GM18951 (cell line): ENCODE measurements at regions not wholly inside any gene's neighbourhood (a gene's known extent, or its start where the extent isn't known, plus 50 kb on each side); places are given as distances from the start of the nearest gene placed in this dataset.

Experiments
- POLR2A ChIP-seq: IDR thresholded peaks from 4 replicates; pipeline ENCODE4 v1.6.1; 2011; ENCODE audit warnings: mild to moderate bottlenecking; ENCODE audit not compliant: insufficient read length, insufficient read depth; ENCODE audit errors: extremely low read depth
- in situ Hi-C: fragments of 300-500 bp; cut with MboI; formaldehyde crosslinking; loops from one replicate; pipeline ENCODE4 v1.12.0; 2022; ENCODE audit warnings: low sequenced_read_pairs, mixed read lengths, inconsistent platforms; ENCODE audit not compliant: unreplicated experiment

DNA sequence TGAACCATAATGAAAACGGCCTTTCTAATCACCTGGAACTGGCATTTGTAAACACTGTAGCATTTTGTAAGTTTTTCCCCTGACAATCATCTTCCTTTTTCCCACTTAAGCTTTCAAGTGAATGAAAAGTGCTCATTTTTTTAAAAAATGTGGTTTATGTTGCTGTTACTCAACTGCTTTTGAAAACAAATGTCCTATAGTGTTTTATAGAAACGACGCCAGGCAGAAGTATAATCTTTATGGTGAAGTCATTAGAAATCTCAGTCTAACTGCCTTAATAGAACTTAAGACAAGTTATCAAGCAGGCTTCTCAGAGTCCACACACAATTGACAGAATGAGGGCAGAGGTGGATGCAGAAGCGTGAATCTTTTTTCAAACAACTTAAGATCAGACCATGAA, 442.3 kb downstream of the KLF12 start:
- in situ Hi-C loops, result no loop called here
- no peak for TF ChIP-seq POLR2A

DNA sequence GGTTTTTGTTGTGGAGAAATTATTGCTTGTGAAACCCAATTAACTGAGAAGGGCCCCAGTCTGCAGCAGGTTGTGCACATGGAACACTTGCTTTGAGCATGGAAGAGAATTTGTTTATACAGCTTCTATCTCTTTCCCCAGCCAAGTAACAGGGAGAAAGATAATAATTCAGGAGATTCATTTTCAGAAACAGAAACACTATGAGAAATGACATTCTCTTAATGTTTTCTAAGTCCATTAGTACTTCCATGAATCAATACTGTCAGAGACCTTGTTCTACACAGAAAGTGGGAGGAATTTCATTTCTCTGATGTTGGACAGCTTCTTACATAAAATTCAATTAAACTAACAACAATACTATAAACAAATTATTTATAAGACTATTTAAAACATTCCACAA, 446.3 kb downstream of the KLF12 start:
- no peak for TF ChIP-seq POLR2A
- in situ Hi-C loops, result no loop called here

DNA sequence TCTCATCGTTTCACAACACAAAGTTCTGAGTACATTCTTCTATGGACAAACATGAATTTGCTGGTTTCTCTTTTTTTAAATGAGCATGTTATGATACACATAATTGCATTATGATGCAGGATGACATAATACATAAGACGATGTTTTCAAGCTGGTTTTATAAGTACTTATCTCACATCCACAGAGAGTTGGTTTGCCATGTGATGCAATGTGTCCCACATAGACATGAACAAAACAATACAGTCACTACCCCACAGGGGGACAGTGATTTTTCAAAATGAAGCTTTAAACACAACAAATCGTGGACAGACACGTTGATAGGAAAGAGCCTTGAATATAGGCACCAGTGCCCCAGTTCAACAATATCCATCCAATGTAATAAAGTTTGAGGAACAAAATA, 447.1 kb downstream of the KLF12 start:
- in situ Hi-C loops, result no loop called here
- TF ChIP-seq POLR2A, result no peak

DNA sequence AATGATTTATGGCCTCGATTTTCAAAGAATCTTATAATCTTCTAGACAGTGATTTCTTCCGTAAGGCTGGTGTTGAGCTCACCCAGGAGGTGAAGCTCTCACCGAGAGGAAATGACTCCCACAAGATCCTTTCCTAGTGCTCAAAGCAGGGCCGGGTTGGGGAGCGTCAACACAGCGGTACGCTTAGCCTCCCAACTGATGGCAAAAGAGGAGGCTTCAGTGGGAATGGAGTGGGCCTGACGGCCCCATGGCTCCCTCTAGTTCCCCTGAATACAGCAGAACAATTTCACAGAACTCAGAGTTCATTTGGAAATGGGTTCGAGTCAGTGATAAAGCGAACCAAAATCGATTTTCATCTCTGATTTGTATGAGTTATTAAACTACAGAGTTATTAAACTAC, 449.5 kb downstream of the KLF12 start:
- in situ Hi-C loops, result no loop called here
- no peak for TF ChIP-seq POLR2A

DNA sequence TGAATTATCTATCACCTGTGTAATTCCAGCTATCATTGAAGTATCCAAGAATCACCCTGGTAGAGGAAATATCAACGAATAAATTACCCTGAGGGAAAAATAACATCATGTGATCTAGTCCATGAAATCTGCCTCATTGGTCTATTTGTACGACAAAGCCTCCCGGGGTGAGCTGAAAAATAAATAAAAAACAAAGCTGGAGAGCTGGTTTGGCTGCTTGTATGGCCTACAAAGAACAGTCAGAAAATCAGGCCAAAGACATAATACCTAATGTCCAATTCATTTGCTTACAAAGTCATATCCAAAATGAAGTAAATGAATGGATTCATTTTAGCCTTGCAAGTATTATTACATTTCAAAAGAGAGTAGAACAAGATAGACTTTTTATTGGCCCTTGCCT, 449.9 kb downstream of the KLF12 start:
- in situ Hi-C loops, result no loop called here
- TF ChIP-seq POLR2A, result no peak

DNA sequence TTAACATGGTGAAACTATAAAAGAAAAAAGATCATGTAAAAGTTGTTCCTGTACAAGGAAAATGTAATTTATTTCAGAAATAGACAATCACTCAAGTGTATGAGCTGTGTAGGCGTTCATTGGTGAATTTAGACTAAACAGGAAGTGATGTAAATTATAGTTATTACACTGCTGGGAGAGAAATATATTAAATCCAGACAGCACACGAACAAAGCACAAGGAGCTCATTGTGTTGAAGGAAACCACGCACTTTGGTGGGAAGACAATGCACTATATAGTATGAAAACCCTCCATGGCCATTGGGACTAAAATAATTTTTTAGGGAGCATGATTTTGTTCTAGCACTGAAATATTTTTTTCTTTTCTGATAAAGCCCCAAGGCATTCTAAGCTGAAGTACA, 450.5 kb downstream of the KLF12 start:
- no peak for TF ChIP-seq POLR2A
- in situ Hi-C loops, result no loop called here

DNA sequence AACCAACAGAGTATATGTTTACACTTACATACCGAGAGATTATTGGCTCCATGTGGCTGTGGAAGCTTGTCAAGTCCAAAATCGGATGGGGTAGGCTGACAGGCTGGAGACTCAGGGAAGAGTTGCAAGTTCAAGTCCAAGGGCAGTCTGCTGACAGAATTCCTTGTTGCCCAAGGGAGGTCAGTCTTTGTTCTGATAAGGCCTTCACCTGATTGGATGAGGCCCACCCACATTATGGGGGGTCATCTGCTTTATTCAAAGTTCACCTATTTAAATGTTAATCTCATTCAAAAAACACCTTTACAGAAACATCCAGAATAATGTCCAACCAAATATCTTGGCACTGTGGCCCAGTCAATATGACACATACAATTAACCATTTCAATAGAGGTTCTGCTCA, 452.4 kb downstream of the KLF12 start:
- in situ Hi-C loops, result no loop called here
- no peak for TF ChIP-seq POLR2A

DNA sequence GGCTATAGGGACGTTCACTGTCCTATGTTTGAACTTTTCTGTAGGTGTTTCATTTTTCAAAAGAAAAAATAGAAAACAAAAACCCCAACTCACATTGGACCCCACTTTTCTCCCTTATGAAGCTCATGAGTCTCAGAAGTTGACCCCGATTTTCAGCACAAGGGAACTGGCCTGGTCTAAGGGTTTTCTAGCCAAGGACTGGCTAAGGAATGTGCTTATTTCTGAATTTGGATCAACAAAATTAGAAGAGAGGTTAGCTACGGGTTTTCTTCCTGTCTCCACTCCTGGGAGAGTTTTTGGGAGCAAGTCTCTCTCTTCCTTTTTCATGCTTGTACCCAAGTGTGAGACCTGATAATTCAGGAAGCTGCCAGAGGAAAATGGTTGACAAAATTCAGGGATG, 453.2 kb downstream of the KLF12 start:
- in situ Hi-C loops, result no loop called here
- no peak for TF ChIP-seq POLR2A

DNA sequence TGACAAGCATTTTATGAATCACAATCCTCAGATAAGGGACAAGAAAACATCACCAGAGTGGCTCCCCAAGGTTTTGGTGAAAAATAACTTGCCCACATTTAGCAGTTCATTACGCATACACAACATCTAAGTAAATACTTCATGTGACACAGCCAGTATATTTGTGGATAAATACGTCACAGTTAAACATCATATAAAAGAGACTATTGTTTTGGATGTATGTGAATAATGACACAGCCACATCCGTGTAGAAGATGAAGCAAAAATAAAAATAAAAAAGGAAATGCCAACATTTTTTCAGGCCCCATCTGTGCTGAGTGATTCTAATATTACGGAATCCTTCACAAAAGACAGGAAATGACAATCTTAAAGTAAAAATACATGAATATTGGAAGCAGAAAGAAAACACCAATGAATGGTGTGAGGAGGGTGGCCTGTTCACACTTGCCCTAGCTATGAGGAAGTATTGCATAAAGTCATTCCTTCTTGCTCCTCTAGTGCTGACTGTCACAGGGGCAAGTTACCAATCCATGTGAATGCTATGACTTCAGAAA, 457.1 kb downstream of the KLF12 start:
- in situ Hi-C loops, result no loop called here
- no peak for TF ChIP-seq POLR2A

DNA sequence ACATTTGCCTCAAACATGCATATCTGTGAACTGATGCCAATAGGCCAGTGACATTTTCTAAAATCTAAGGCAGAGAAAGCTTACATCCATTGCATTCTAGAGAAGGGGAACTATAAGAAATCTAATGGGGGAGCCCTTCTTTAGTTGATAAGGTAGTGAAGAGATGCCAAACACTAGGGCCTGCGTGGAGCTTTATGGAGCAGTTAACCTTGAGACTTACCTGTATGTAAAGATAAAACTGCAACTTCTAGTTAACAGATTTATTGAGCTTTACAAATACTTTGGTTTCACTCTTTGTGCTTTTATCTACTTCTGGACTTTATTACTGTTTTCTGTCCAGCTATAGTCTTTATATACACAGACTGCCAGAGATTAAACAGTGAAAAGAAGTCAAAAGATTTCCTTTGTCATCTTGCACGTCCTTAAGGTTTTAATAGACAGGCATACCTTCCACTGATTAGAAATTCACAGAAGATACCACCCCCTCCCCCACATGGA, 457.6 kb downstream of the KLF12 start:
- TF ChIP-seq POLR2A, result no peak
- in situ Hi-C loops, result no loop called here

DNA sequence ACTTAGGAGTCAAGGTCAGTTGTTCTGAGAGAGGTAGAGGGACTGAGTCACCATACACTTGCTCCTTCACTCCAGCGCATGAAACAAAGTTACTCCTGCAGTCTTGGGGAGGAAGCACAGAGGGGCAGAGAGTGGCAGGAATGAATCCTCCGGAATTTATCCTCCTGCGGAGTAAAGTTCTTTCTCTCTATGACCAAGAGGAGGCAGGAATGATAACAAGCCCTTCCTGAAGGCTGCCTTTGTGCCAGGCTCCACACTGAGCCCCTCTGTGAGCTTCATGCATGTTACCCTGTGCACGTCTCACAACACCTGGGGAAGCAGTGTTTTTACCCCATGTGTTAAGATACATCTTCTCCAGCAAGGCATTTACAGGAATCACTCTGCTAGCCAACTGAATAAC, 458.4 kb downstream of the KLF12 start:
- no peak for TF ChIP-seq POLR2A
- in situ Hi-C loops, result no loop called here

DNA sequence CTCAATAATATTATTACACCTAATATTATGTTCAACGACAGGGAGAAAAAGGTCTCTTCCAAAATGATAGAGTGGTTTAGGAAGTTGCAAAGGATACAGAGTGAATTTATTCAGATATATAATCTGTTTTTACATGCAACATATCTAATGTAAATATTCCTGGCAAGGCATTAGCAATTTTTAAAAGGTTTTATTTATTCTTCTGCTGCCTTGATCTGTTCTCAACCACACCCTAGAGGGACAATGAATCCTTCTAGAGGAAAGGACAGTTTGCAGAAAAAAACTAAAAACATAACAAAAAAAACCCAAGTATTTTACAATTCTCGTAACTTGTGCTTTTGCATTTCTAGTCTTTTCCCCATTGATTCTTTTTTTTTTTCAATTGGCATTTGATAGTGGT, 459.6 kb downstream of the KLF12 start:
- in situ Hi-C loops, result no loop called here
- TF ChIP-seq POLR2A, result no peak

DNA sequence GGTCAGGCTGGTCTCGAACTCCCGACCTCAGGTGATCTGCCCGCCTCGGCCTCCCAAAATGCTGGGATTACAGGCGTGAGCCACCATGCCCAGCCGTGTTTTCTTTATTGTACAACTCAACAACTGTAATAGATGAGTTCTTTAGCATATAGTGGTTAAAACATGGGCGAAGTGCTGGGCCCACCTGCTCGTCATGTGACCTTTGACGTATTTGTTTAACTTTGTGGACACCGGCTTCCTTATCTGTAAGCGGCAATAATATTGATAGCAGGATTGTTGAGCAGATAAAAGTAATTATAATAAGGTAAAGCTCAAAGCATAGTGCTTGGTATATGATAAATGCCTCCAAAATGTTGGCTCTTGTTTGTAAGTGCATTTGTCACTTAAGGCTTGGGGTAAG, 460.3 kb downstream of the KLF12 start:
- no peak for TF ChIP-seq POLR2A
- in situ Hi-C loops, result no loop called here

DNA sequence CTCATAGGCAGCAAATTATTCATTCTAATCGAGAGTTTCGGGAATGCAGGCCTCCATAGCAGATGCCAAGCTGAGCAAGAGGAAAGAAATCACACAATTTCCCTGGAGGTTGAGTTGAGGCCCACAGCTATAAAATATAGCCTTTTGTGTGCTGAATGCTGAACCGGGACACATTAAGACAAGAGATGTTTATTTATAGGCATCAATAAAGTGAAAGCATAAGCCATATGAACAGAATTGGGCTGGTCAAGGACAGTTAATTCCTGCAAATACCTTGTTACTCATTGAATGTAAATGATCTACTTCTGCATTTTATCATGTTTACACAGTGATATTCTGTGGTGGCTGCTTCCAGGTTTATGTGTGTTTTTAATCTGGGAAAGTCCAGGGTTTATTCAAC, 461.7 kb downstream of the KLF12 start:
- no peak for TF ChIP-seq POLR2A
- in situ Hi-C loops, result no loop called here

DNA sequence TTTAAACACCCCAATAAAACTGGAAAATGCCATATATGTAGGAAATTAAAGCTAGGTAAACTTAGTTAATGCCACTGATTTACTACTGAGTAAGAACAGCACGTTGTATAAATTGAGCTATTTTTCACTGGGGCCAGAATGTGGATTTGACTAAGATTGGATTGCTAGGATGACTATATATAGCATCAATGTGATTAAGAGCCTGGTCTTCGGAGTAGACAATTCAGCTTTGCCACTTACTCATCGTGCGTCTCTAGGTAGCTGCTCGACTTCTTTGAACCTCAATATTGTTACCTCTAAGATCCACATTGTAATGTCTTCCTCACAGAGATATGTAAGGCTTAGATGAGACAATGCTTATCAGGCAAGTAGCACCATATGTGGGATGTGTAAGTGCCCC, 462.5 kb downstream of the KLF12 start:
- in situ Hi-C loops, result no loop called here
- no peak for TF ChIP-seq POLR2A
